ENCODE measurements at regions not wholly inside any gene's neighbourhood (a gene's known extent, or its start where the extent isn't known, plus 50 kb on each side); places are given as distances from the start of the nearest gene placed in this dataset.
"Not testable (repeated sequence)": the region's sequence is repeated elsewhere in the genome, so short reads cannot be mapped to it uniquely, and the experiment has no call there.

- Histone ChIP-seq H3K4me1 (no peaks in the 10 kb centered on the region), H3K36me3 (no peaks in the 10 kb centered on the region), H3K27me3 (no peaks in the 10 kb centered on the region), H3K4me3 (no peak overlapping the region), H3K27ac (no peak overlapping the region), H3K9me3 (no peaks in the 10 kb centered on the region)
- no peak for DNase-seq
- intact Hi-C loops (cut with DNase I; ENCODE audit: low total_unique reads) (no loop called here), in situ Hi-C loops (cut with MboI; ENCODE audit: low sequenced_read_pairs in 4 of 4) (no loop called here)
- TF ChIP-seq CTCF (IDR thresholded peaks at IDR 0.05 in 4 of 5, conservative IDR thresholded peaks at IDR 0.05 in 1 of 5): no peak
- ATAC-seq: no peak
These were observed 512.2 kb downstream of the GRIN2A start for GRCh38 chr16:9670033-9670432.

DNA sequence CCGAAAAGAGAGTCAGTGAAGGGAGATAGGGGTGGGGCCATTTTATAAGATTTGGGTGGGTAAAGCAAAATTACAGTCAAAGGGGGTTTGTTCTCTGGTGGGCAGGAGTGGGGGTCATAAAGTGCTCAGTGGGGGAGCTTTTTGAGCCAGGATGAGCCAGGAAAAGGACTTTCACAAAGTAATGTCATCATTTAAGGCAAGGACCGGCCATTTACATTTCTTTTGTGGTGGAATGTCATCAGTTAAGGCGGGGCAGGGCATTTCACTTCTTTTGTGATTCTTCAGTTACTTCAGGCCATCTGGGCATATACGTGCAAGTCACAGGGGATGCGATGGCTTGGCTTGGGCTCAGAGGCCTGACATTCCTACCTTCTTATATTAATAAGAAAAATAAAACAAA is 511.6 kb downstream of the GRIN2A start:
- intact Hi-C loops (cut with DNase I; ENCODE audit: low total_unique reads): not testable (repeated sequence)

DNA sequence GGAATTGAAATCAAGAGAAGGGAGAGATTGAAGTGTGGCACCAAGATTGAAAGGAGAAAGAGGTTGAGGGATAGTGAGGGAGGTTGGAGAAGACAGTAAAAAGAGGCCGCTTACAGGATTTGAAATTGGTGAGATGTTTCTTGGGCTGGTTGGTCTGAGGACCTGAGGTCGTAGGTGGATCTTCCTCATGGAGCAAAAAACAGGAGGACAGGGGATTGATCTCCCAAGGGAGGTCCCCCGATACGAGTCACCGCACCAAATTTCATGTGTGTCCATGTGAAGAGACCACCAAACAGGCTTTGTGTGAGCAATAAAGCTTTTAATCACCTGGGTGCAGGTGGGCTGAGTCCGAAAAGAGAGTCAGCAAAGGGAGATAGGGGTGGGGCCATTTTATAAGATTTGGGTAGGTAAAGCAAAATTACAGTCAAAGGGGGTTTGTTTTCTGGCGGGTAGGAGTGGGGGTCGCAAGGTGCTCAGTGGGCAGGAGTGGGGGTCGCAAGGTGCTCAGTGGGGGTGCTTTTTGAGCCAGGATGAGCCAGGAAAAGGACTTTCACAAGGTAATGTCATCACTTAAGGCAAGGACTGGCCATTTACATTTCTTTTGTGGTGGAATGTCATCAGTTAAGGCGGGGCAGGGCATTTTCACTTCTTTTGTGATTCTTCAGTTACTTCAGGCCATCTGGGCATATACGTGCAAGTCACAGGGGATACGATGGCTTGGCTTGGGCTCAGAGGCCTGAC is 505.5 kb downstream of the GRIN2A start:
- DNase-seq; intact Hi-C loops (cut with DNase I; ENCODE audit: low total_unique reads); H3K4me1 ChIP-seq; H3K9me3 ChIP-seq; H3K27me3 ChIP-seq; in situ Hi-C loops (cut with MboI; ENCODE audit: low sequenced_read_pairs in 4 of 4); H3K36me3 ChIP-seq; ATAC-seq; H3K4me3 ChIP-seq; H3K27ac ChIP-seq: not testable (repeated sequence)

More for the DNA sequence above, 511.6 kb downstream of the GRIN2A start:
- in situ Hi-C loops (cut with MboI; ENCODE audit: low sequenced_read_pairs in 4 of 4); H3K9me3 ChIP-seq; H3K27me3 ChIP-seq; H3K27ac ChIP-seq; H3K4me3 ChIP-seq; H3K36me3 ChIP-seq; ATAC-seq; DNase-seq; H3K4me1 ChIP-seq: not testable (repeated sequence)

DNA sequence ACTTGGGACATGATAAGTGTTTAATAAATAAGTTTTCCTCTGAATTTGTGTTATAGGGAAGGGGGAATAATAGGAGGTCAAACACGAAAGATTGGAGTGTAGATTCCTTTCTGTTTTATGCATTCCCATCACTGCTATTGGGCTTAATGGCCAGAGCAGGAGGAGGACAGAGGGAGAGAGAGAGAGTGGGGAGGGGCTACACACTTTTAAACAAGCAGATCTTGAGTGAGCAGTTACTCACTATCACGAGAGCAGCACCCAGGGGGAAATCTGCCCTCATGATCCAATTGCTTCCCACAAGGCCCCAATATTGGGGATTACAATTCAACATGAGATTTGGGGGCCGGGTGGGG is 505.0 kb downstream of the GRIN2A start:
- no peaks in the 10 kb centered on the region for H3K4me1 ChIP-seq
- no peaks in the 10 kb centered on the region for H3K36me3 ChIP-seq
- no peak overlapping the region for H3K27ac ChIP-seq
- no peak for TF ChIP-seq CTCF (IDR thresholded peaks at IDR 0.05 in 4 of 5, conservative IDR thresholded peaks at IDR 0.05 in 1 of 5)
- no peak for TF ChIP-seq POLR2A (IDR thresholded peaks at IDR 0.05)
- H3K27me3 ChIP-seq: no peaks in the 10 kb centered on the region
- intact Hi-C loops (cut with DNase I; ENCODE audit: low total_unique reads) (no loop called here), in situ Hi-C loops (cut with MboI; ENCODE audit: low sequenced_read_pairs in 4 of 4) (no loop called here)
- DNase-seq (no peak), ATAC-seq (no peak)
- H3K4me3 ChIP-seq: no peak overlapping the region
- no peaks in the 10 kb centered on the region for H3K9me3 ChIP-seq

DNA sequence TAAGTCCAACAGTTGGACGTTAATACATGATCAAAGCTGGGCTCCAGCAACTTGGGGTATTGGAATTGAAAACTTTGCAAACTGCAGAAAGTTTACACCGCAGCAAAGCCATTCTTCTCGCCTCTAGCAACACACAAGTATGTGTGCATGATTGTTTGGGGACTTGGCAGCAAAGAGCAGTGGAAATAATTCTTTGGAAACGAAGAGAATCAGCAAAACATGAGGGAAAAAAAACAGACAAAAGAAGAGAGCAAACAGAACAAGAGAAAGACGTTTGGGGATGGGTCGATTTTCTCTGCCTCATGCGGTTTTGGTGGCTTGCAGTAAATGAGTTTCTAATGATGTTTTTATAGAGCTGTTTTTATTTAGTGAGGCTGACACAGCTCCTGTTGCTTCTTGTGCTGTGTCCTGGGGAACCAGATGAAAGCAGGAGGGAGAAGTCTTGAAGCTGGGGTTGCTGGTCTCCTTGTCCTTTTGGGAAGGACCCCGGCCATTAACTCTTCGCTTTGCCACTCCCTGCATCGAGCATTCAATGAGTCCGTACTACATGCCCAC is 502.9 kb downstream of the GRIN2A start:
- H3K4me3 ChIP-seq: no peak overlapping the region
- H3K27me3 ChIP-seq: no peaks in the 10 kb centered on the region
- in situ Hi-C loops (cut with MboI; ENCODE audit: low sequenced_read_pairs in 4 of 4): no loop called here
- peaks cover 0 to 9% (median 0%) of the 10 kb centered on the region in 3 donors for H3K9me3 ChIP-seq
- no peaks in the 10 kb centered on the region for H3K4me1 ChIP-seq
- intact Hi-C loops (cut with DNase I; ENCODE audit: low total_unique reads): no loop called here
- DNase-seq (no peak), ATAC-seq (no peak)
- H3K36me3 ChIP-seq: no peaks in the 10 kb centered on the region
- no peak overlapping the region for H3K27ac ChIP-seq
- TF ChIP-seq POLR2A (IDR thresholded peaks at IDR 0.05) (no peak), CTCF (IDR thresholded peaks at IDR 0.05 in 4 of 5, conservative IDR thresholded peaks at IDR 0.05 in 1 of 5) (no peak)
